Vagina (tissue), 2 donors: ENCODE measurements at regions not wholly inside any gene's neighbourhood (a gene's known extent, or its start where the extent isn't known, plus 50 kb on each side); places are given as distances from the start of the nearest gene placed in this dataset.

ENCODE experiments used
- CTCF ChIP-seq, 3 experiments: fragments of 450-650 bp in 2 of 3; fragments of 200-600 bp in 1 of 3; sonication (generic) in 1 of 3; IDR thresholded peaks; one replicate each; pipeline ENCODE4 v1.5.1; 2017 to 2019; ENCODE audit warnings: antibody characterized with exemption in 3 of 3, mild to moderate bottlenecking in 2 of 3, moderate library complexity in 2 of 3
- POLR2A ChIP-seq, 2 donors: fragments of 450-650 bp; IDR thresholded peaks; one replicate each; pipeline ENCODE4 v1.6.1; 2017; ENCODE audit warnings: antibody characterized with exemption in 2 of 2, mild to moderate bottlenecking in 2 of 2, moderate library complexity in 2 of 2

- no peak for TF ChIP-seq CTCF (IDR thresholded peaks at IDR 0.05)
- TF ChIP-seq POLR2A (IDR thresholded peaks at IDR 0.05): no peak
Observed at GRCh38 chr2:160719116-160719515, 225.5 kb upstream of the RBMS1 start.
